Thyroid gland (tissue), 4 donors: ENCODE measurements at regions not wholly inside any gene's neighbourhood (a gene's known extent, or its start where the extent isn't known, plus 50 kb on each side); places are given as distances from the start of the nearest gene placed in this dataset.

Source experiments
- CTCF ChIP-seq, 6 experiments: fragments of 200-600 bp in 3 of 6; fragments of 450-650 bp in 3 of 6; sonication (generic) in 3 of 6; IDR thresholded peaks; one replicate each; pipeline ENCODE4 v1.5.1; 2016 to 2019; ENCODE audit warnings: antibody characterized with exemption in 6 of 6, mild to moderate bottlenecking in 2 of 6, inconsistent platforms in 1 of 6, moderate library complexity in 1 of 6
- POLR2A ChIP-seq, 2 donors: fragments of 450-650 bp; IDR thresholded peaks; one replicate each; pipeline ENCODE4 v1.6.1; 2017; ENCODE audit warnings: antibody characterized with exemption in 2 of 2, mild to moderate bottlenecking in 2 of 2, moderate library complexity in 1 of 2

DNA sequence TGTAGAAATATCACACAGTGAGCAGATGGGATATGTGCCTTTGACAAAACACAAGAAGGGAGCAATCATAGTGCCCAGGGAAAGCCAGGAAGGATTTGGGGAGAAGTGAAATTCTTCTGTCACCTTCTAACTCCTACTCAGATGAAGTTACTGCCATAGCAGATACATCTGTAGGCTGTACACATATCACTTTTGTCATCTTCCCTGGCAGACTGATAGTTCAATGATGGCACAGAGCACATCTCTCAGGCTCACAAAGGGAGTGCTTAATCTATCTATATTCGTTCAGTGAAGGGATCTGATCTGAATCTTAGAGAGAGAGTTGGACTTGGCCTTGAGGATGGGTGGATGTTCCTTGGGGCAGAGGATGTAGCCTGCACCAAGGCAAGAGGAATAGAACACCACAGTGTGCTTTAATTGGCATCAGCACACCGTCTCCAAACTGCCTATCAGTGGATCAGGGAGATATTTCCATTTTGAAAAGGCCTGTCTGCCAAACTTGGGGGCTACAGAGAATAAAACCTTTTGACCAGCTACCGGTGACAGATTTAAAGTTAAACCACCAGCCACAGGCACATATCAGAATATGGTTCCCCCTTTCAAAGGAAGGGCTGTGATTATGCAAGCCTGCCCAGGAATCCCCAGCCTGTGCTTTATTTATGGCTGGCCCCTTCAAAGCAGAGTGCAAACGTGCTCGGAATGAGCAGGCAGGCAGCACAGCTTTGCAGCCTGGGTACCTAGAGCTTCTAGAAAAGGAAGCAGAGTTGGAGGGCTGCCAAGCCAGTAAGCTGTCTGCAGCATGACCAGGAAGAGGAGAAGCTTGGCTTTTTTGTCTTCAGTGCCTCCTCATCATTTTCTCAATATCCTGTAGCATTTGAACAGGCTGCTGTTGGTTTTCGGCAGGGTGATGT lies 165.5 kb upstream of the DYRK2 start:
- TF ChIP-seq POLR2A (IDR thresholded peaks at IDR 0.05) (no peak), CTCF (IDR thresholded peaks at IDR 0.05) (no peak)
